HG03159 (cell line): ENCODE measurements at regions not wholly inside any gene's neighbourhood (a gene's known extent, or its start where the extent isn't known, plus 50 kb on each side); places are given as distances from the start of the nearest gene placed in this dataset.

Source experiments
- ATAC-seq: cut with Tn5 transposase; IDR thresholded peaks from one replicate; pipeline ENCODE4 v1.9.1; 2021; ENCODE audit warnings: mild to moderate bottlenecking, moderate library complexity; ENCODE audit not compliant: unreplicated experiment

GRCh38 chr2:215517391-215517790 lies 81.5 kb upstream of the FN1 start:
- ATAC-seq = no peak

GRCh38 chr2:215514516-215514915 lies 78.6 kb upstream of the FN1 start:
- ATAC-seq = no peak

DNA sequence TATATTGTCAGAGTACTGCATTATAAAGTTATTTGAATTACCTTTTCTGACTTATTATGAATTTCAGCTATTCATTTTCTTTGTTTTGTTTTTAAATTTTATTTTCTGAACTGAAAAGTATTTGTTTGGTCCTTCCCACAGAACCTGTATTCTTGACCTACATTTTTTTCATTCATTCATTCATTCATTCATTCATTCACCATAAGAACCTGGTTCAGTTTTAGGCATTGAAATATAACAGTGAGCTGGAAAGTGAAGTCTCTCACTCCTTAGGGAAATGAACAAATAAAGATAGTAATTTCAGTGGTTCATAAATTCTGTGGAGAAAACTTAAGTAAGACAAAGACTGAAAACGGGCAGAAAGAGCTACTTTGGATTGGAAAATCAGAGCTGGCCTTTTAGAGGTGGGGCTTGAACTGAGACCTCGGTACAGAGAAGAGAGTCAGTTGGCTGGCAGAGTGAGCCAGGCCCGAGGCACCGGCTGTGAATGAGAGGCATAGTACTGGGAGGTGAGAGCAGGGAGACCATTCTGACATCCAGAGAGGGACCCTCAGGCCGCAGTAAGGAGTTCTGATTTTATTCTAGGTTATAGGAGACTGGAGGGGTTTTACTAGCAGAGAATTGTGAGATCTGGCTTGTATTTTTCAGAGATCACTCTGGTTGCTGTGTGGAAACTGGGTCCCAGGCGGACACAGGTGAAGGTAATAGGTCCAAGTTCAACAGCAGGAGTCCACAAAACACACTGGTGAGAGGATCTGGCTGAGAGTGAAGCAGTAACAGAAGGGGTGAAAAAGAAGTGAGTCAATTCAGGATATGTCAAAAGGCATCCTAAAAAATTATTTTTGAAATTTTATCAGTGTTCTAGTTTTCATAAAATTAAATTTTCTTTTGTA lies 75.8 kb upstream of the FN1 start:
- no peak for ATAC-seq

GRCh38 chr2:215507836-215508235 lies 72.0 kb upstream of the FN1 start:
- no peak for ATAC-seq

GRCh38 chr2:215507136-215507535 lies 71.3 kb upstream of the FN1 start:
- ATAC-seq = no peak

- no peak for ATAC-seq
Observed at GRCh38 chr2:215506604-215506990, 70.7 kb upstream of the FN1 start.

- no peak for ATAC-seq
Observed at GRCh38 chr2:215505044-215505786, 69.3 kb upstream of the FN1 start.

DNA sequence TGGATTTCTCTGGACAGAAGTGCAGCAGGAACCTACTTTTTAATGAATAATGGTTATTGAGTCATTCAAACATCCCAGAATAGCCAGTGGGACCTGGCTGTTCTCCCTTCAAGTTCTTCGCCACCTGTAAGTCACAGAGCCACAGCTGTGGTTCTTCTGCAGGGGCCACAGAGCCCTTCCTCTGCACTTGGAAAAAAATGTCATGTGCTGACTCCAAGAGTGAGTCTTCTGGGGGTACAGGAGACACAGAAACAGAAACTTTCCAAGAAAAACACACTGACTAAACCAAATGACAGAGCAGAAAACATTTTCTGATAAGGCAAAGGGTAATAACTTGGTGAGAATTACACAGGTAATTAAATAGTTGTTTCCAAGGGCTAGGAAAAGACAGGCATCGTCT lies 68.7 kb upstream of the FN1 start:
- ATAC-seq = no peak

DNA sequence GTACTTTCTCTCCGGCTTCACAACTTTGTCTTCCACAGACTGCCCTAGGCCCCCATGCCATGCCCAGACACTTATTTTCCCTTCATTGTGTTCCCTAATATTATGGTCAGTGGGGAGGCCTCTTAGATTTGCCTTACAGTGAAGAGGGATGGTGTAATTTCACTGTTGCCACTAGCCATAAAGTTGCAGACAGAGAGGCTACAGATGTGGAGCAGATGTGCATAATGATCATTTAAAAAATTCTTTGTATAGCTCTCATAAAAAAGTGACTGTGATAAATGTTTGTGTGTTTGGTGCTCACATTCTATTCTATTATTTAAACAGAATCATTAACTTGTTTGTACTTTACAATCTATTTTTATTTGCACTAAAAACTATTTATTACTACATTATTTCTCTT lies 67.5 kb upstream of the FN1 start:
- no peak for ATAC-seq

DNA sequence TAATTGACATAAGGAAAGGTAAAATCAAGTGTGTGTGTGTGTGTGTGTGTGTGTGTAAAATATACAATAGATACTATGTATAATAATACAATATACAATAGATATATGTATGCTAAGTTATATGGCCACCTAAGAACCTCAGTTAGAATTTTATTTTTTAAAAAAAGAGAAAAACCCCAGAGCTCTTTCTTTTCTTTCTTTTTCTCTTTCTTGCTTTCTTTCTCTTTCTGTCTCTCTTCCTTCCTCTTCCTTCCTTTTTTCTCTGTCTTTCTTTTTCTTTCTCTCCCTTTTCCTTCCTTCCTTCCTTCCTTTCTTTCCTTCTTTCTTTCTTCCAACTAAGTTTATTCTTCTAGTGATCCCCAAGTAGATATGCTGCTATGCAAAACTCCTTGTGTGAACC lies 64.6 kb upstream of the FN1 start:
- ATAC-seq = no peak

DNA sequence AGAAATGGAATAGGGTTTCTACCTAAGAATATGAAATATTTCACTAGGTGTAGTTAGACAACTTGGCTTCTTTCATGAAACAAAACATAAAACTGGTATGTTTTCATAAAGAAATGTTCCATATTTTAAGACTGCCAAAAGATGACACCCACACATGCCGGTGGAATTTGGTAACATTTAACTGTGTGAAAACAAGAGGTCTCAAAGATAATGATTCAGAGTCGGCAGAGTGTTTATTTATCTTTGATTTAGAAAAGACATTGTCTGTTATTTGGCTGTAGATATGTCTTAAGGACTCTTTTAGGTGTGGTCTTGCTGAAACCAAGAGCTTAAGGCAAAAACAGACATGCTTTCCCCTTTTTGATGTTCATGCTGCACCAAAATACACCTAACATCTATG lies 63.5 kb upstream of the FN1 start:
- no peak for ATAC-seq

DNA sequence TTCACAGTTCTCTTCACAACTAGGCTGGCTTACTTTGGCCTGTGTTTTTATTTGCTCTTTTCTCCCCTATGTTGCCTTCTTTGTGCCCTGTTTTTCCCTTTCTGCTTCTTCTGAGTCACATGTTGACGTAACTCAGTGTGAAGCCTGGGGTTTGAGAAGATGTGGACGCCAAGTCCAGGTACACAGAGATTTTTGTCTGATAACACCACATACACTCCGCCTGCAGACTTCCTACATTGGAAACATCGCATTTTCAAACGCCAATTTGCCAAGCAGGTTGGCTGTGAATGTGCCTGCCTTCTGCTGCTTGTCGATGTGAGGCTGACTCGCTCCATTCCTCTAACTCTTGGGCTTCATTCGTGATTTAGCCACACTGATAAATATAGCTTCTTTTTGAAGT lies 62.6 kb upstream of the FN1 start:
- ATAC-seq = no peak

GRCh38 chr2:215493376-215493775 lies 57.5 kb upstream of the FN1 start:
- ATAC-seq = no peak

DNA sequence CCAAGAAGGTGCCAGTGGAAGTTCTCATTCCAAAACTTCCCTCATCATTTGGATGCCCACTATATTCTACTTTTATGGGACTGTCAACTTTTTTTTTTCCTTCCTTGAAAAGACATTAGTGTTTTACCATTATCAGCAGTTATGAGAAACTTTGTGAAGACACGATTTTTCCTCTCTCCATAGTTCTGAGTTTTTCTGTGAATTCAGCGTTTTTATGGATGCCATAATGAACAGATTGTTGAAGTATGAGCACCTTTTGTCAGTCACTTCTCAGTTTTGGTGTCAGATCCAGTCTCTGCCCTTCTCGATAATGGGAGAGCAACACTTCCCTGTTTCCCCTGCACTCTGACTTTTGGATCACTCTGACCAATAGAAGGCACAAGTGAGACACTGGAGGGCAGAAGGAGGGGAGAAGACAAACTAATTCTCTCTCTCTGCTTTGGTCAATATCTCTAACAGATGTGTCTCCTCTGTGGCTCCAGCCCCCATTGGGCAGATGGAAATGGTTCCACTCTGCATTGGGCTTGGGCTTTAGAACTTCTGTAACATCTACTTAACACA lies 53.5 kb upstream of the FN1 start:
- ATAC-seq = no peak

DNA sequence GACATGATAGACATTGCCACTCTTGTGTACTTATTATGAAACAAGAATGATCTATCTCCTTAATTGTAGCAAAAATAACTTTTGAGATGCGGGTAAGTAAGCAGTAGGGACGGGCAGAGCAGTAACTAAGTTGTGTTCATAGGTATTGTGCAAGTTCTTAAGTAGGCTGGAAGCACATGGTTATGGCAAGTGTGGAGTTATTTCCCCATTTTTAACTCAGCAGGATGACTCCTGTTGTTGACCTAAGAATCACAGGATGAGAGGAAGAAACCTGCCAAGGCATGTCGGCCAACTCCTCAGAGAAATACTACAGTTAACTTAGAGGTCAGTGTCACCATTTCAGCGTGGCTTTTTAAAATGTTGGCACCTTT lies 51.1 kb upstream of the FN1 start:
- ATAC-seq = no peak

- ATAC-seq = no peak
Observed at GRCh38 chr2:215486291-215487001, 50.6 kb upstream of the FN1 start.
